ENCODE measurements at regions not wholly inside any gene's neighbourhood (a gene's known extent, or its start where the extent isn't known, plus 50 kb on each side); places are given as distances from the start of the nearest gene placed in this dataset.

- no peak for DNase-seq (ENCODE audit: low spot score)
Measured at GRCh38 chr13:89465366-89465765, 1794.2 kb downstream of the SLITRK5 start.

GRCh38 chr13:89468081-89468480 is 1796.9 kb downstream of the SLITRK5 start:
- no peak for DNase-seq (ENCODE audit: low spot score)
- no peak overlapping the region for H2AFZ ChIP-seq
- H3K4me2 ChIP-seq: no peak overlapping the region
- H3K27ac ChIP-seq: no peak overlapping the region
- H3K9me2 ChIP-seq (replicated peaks; ENCODE audit: insufficient read depth): no peaks in the 10 kb centered on the region
- H4K20me1 ChIP-seq (ENCODE audit: insufficient read depth, poor library complexity, severe bottlenecking): no peaks in the 10 kb centered on the region
- H3K4me3 ChIP-seq: no peak overlapping the region
- no peaks in the 10 kb centered on the region for H3K4me1 ChIP-seq (ENCODE audit: insufficient read depth)
- H3K36me3 ChIP-seq (replicated peaks; ENCODE audit: insufficient read depth, low read depth): no peaks in the 10 kb centered on the region
- H3K79me2 ChIP-seq: no peaks in the 10 kb centered on the region
- no peaks in the 10 kb centered on the region for H3K9me3 ChIP-seq (ENCODE audit: low read depth)
- TF ChIP-seq, protein P1, sequence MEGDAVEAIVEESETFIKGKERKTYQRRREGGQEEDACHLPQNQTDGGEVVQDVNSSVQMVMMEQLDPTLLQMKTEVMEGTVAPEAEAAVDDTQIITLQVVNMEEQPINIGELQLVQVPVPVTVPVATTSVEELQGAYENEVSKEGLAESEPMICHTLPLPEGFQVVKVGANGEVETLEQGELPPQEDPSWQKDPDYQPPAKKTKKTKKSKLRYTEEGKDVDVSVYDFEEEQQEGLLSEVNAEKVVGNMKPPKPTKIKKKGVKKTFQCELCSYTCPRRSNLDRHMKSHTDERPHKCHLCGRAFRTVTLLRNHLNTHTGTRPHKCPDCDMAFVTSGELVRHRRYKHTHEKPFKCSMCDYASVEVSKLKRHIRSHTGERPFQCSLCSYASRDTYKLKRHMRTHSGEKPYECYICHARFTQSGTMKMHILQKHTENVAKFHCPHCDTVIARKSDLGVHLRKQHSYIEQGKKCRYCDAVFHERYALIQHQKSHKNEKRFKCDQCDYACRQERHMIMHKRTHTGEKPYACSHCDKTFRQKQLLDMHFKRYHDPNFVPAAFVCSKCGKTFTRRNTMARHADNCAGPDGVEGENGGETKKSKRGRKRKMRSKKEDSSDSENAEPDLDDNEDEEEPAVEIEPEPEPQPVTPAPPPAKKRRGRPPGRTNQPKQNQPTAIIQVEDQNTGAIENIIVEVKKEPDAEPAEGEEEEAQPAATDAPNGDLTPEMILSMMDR (IDR thresholded peaks at IDR 0.05; ENCODE audit: poor library complexity): no peak
- TF ChIP-seq EZH2 (IDR thresholded peaks at IDR 0.05; ENCODE audit: borderline replicate concordance) (no peak), EZH2phosphoT487 (IDR thresholded peaks at IDR 0.05; ENCODE audit: low read depth, severe bottlenecking, unreplicated experiment) (no peak)
- no peaks in the 10 kb centered on the region for H3K27me3 ChIP-seq
- WGBS (ENCODE audit: low lambda C conversion rate, missing lambda C conversion rate): 94% methylated on average over 2 of the region's 2 CpGs

More at GRCh38 chr13:89465366-89465765, 1794.2 kb downstream of the SLITRK5 start:
- no peaks in the 10 kb centered on the region for H3K79me2 ChIP-seq
- H3K4me2 ChIP-seq: no peak overlapping the region
- H3K36me3 ChIP-seq (replicated peaks; ENCODE audit: insufficient read depth, low read depth): no peaks in the 10 kb centered on the region
- 79% methylated on average over 2 of the region's 2 CpGs for WGBS (ENCODE audit: low lambda C conversion rate, missing lambda C conversion rate)
- no peak for TF ChIP-seq EZH2 (IDR thresholded peaks at IDR 0.05; ENCODE audit: borderline replicate concordance)
- TF ChIP-seq, protein P1 (IDR thresholded peaks at IDR 0.05; ENCODE audit: poor library complexity): no peak
- no peak for TF ChIP-seq EZH2phosphoT487 (IDR thresholded peaks at IDR 0.05; ENCODE audit: low read depth, severe bottlenecking, unreplicated experiment)
- no peaks in the 10 kb centered on the region for H3K4me1 ChIP-seq (ENCODE audit: insufficient read depth)
- H3K4me3 ChIP-seq: no peak overlapping the region
- no peaks in the 10 kb centered on the region for H3K9me3 ChIP-seq (ENCODE audit: low read depth)
- no peaks in the 10 kb centered on the region for H3K9me2 ChIP-seq (replicated peaks; ENCODE audit: insufficient read depth)
- no peak overlapping the region for H2AFZ ChIP-seq
- H3K27ac ChIP-seq: no peak overlapping the region
- no peaks in the 10 kb centered on the region for H3K27me3 ChIP-seq
- no peaks in the 10 kb centered on the region for H4K20me1 ChIP-seq (ENCODE audit: insufficient read depth, poor library complexity, severe bottlenecking)

- Histone ChIP-seq H3K36me3 (replicated peaks; ENCODE audit: insufficient read depth, low read depth) (no peaks in the 10 kb centered on the region), H3K9me2 (replicated peaks; ENCODE audit: insufficient read depth) (no peaks in the 10 kb centered on the region), H3K27me3 (no peaks in the 10 kb centered on the region), H4K20me1 (ENCODE audit: insufficient read depth, poor library complexity, severe bottlenecking) (no peaks in the 10 kb centered on the region), H3K79me2 (no peaks in the 10 kb centered on the region), H3K27ac (no peak overlapping the region), H3K4me3 (no peak overlapping the region), H3K4me1 (ENCODE audit: insufficient read depth) (no peaks in the 10 kb centered on the region), H2AFZ (no peak overlapping the region), H3K4me2 (no peak overlapping the region), H3K9me3 (ENCODE audit: low read depth) (no peaks in the 10 kb centered on the region)
- DNase-seq (ENCODE audit: low spot score): no peak
- TF ChIP-seq, protein P1 (IDR thresholded peaks at IDR 0.05; ENCODE audit: poor library complexity): no peak
- TF ChIP-seq EZH2phosphoT487 (IDR thresholded peaks at IDR 0.05; ENCODE audit: low read depth, severe bottlenecking, unreplicated experiment): no peak
- no peak for TF ChIP-seq EZH2 (IDR thresholded peaks at IDR 0.05; ENCODE audit: borderline replicate concordance)
- WGBS (ENCODE audit: low lambda C conversion rate, missing lambda C conversion rate): 92% methylated on average over 3 of the region's 3 CpGs
Measured at GRCh38 chr13:89470901-89471300, 1799.7 kb downstream of the SLITRK5 start.

GRCh38 chr13:89474432-89474831 is 1803.3 kb downstream of the SLITRK5 start:
- Histone ChIP-seq H3K4me3 (no peak overlapping the region), H3K27ac (no peak overlapping the region), H3K27me3 (no peaks in the 10 kb centered on the region), H3K4me1 (ENCODE audit: insufficient read depth) (no peaks in the 10 kb centered on the region), H2AFZ (no peak overlapping the region), H3K36me3 (replicated peaks; ENCODE audit: insufficient read depth, low read depth) (no peaks in the 10 kb centered on the region), H3K79me2 (no peaks in the 10 kb centered on the region), H4K20me1 (ENCODE audit: insufficient read depth, poor library complexity, severe bottlenecking) (no peaks in the 10 kb centered on the region), H3K9me2 (replicated peaks; ENCODE audit: insufficient read depth) (no peaks in the 10 kb centered on the region), H3K9me3 (ENCODE audit: low read depth) (no peaks in the 10 kb centered on the region), H3K4me2 (no peak overlapping the region)
- DNase-seq (ENCODE audit: low spot score): no peak
- TF ChIP-seq, protein P1 (IDR thresholded peaks at IDR 0.05; ENCODE audit: poor library complexity): no peak
- TF ChIP-seq EZH2phosphoT487 (IDR thresholded peaks at IDR 0.05; ENCODE audit: low read depth, severe bottlenecking, unreplicated experiment): no peak
- TF ChIP-seq EZH2 (IDR thresholded peaks at IDR 0.05; ENCODE audit: borderline replicate concordance): no peak
